NB4 (cell line): ENCODE measurements at regions not wholly inside any gene's neighbourhood (a gene's known extent, or its start where the extent isn't known, plus 50 kb on each side); places are given as distances from the start of the nearest gene placed in this dataset.

ENCODE experiments used
- POLR2A ChIP-seq: IDR thresholded peaks from 2 replicates; pipeline ENCODE4 v1.6.1; 2011; ENCODE audit warnings: mild to moderate bottlenecking; ENCODE audit not compliant: insufficient read length; ENCODE audit errors: extremely low read depth
- TF ChIP-seq, protein P1 (sequence below): IDR thresholded peaks from one replicate; pipeline ENCODE4 v1.5.1; 2012; ENCODE audit warnings: low read depth, low read length
- TF ChIP-seq, protein P2 (sequence below): IDR thresholded peaks from 2 replicates; pipeline ENCODE4 v1.6.1; 2011; ENCODE audit warnings: low read depth, low read length

DNA sequence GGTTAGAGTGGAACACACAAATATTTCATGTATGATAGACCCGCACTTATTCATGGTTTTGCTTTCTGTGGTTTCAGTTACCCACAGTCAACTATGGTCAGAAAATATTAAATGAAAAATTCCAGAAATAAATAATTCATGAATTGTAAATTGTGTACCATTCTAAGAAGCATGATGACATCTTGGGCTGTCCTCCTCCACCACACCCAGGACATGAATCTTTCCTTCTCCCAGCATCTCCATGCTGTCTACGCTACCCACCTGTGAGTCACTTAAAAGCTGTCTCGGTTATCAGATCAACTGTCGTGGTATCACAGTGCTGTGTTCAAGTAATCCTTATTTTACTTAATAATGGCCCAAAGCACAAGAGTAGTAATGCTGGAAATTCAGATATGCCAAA is 419.6 kb upstream of the NRP1 start:
- TF ChIP-seq, protein P1, sequence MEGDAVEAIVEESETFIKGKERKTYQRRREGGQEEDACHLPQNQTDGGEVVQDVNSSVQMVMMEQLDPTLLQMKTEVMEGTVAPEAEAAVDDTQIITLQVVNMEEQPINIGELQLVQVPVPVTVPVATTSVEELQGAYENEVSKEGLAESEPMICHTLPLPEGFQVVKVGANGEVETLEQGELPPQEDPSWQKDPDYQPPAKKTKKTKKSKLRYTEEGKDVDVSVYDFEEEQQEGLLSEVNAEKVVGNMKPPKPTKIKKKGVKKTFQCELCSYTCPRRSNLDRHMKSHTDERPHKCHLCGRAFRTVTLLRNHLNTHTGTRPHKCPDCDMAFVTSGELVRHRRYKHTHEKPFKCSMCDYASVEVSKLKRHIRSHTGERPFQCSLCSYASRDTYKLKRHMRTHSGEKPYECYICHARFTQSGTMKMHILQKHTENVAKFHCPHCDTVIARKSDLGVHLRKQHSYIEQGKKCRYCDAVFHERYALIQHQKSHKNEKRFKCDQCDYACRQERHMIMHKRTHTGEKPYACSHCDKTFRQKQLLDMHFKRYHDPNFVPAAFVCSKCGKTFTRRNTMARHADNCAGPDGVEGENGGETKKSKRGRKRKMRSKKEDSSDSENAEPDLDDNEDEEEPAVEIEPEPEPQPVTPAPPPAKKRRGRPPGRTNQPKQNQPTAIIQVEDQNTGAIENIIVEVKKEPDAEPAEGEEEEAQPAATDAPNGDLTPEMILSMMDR: no peak
- no peak for TF ChIP-seq POLR2A
- TF ChIP-seq, protein P2, sequence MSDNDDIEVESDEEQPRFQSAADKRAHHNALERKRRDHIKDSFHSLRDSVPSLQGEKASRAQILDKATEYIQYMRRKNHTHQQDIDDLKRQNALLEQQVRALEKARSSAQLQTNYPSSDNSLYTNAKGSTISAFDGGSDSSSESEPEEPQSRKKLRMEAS: no peak
